Sigmoid colon (tissue), 4 donors: ENCODE measurements at regions not wholly inside any gene's neighbourhood (a gene's known extent, or its start where the extent isn't known, plus 50 kb on each side); places are given as distances from the start of the nearest gene placed in this dataset.

Experiments used
- CTCF ChIP-seq, 4 experiments: fragments of 450-650 bp in 3 of 4; fragments of 200-600 bp in 1 of 4; IDR thresholded peaks; one replicate each; pipeline ENCODE4 v1.5.1; 2016 to 2019; ENCODE audit warnings: antibody characterized with exemption in 4 of 4, mild to moderate bottlenecking in 3 of 4, moderate library complexity in 2 of 4
- EP300 ChIP-seq, 4 donors: sonication (generic); formaldehyde crosslinking; IDR thresholded peaks; one replicate each; pipeline ENCODE4 v1.6.1; 2017; ENCODE audit warnings: antibody characterized with exemption in 4 of 4
- POLR2A ChIP-seq, 2 donors: fragments of 450-650 bp; IDR thresholded peaks; one replicate each; pipeline ENCODE4 v1.6.1; 2016; ENCODE audit warnings: antibody characterized with exemption in 2 of 2, mild to moderate bottlenecking in 2 of 2, moderate library complexity in 2 of 2
- POLR2AphosphoS5 ChIP-seq, 4 donors: sonication (generic); formaldehyde crosslinking; IDR thresholded peaks; one replicate each; pipeline ENCODE4 v1.6.1; 2017; ENCODE audit warnings: antibody characterized with exemption in 4 of 4

DNA sequence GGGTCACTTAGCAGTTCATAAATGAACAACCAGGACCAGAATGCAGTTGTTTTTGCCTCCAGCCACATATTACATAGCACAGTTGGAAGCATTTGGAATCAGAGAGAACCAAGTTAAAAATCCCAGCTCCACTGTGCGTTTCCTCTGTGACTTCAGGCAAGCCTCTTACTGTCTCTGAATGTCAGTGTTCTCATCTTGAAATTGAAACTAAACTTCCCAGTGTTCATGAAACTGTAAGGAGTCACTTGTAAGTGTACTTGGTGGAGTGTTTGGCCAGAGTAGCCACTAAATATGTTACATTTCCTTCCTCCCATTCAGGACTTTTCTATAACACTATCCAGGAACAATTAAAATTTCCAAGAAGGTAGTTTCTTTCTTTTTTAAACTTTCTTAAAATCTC, 276.8 kb downstream of the KCNRG start:
- no peak for TF ChIP-seq CTCF (IDR thresholded peaks at IDR 0.05)
- no peak for TF ChIP-seq POLR2A (IDR thresholded peaks at IDR 0.05)
- no peak for TF ChIP-seq EP300 (IDR thresholded peaks at IDR 0.05)
- no peak for TF ChIP-seq POLR2AphosphoS5 (IDR thresholded peaks at IDR 0.05)
